Endothelial cell of umbilical vein (primary cell): ENCODE measurements at regions not wholly inside any gene's neighbourhood (a gene's known extent, or its start where the extent isn't known, plus 50 kb on each side); places are given as distances from the start of the nearest gene placed in this dataset.

ENCODE experiments used
- BruUV-seq: library from RNA; stranded (reverse); fragments of 400-500 nt; replicated peaks from 2 replicates; lab custom pipeline; 2021; lab: Mats Ljungman, UMichigan
- CTCF ChIA-PET: fragments of 300-600, 350-600 bp; sonication (Branson Sonifier 250); formaldehyde crosslinking; loops from one replicate; lab custom pipeline; 2021; ENCODE audit warnings: antibody characterized with exemption, inconsistent platforms; lab: Charles Lee
- POLR2A ChIA-PET: fragments of 300-600, 350-600 bp; sonication (Branson Sonifier 250); formaldehyde crosslinking; loops from one replicate; lab custom pipeline; 2021; ENCODE audit warnings: antibody characterized with exemption, inconsistent platforms; lab: Charles Lee
- DNase-seq: peaks from one replicate; pipeline ENCODE4 v3.0.0-alpha.2; 2011; ENCODE audit warnings: low read depth, low spot score
- FAIRE-seq: peaks from 2 replicates; lab custom pipeline; 2011; peaks lifted over from hg19 to GRCh38; lab: Jason Lieb, UNC
- H2AFZ ChIP-seq: 2 replicates; pipeline ENCODE4 v1.6.0; 2012; ENCODE audit warnings: low read depth, low read length, control low read depth, inconsistent platforms
- H3K27ac ChIP-seq: 2 replicates; pipeline ENCODE4 v1.5.1; 2011; ENCODE audit warnings: low read depth, mild to moderate bottlenecking, control low read depth, low read length, moderate library complexity; ENCODE audit not compliant: insufficient read depth
- H3K27me3 ChIP-seq, 2 experiments: 2 replicates each; pipeline versions ENCODE4 v1.6.0 to v1.6.1; 2011; ENCODE audit warnings: low read length in 2 of 2, mixed read lengths in 1 of 2; ENCODE audit not compliant: control insufficient read depth in 2 of 2, insufficient read depth in 2 of 2
- H3K36me3 ChIP-seq, 2 experiments: 2 replicates in 1 of 2; 3 replicates in 1 of 2; pipeline ENCODE4 v1.5.1; 2011; ENCODE audit warnings: low read length in 2 of 2, mild to moderate bottlenecking in 1 of 2, moderate library complexity in 1 of 2; ENCODE audit not compliant: control insufficient read depth in 2 of 2, insufficient read depth in 2 of 2; ENCODE audit errors: extremely low read depth in 1 of 2
- H3K4me1 ChIP-seq: 3 replicates; pipeline ENCODE4 v1.5.1; 2011; ENCODE audit warnings: mild to moderate bottlenecking, low read length; ENCODE audit not compliant: control insufficient read depth, insufficient read depth; ENCODE audit errors: extremely low read depth
- H3K4me2 ChIP-seq: 2 replicates; pipeline ENCODE4 v1.6.1; 2011; ENCODE audit warnings: low read length, control low read depth, mixed read lengths; ENCODE audit not compliant: insufficient read depth
- H3K4me3 ChIP-seq, 3 experiments: fragments of 200-600 bp in 1 of 3; sonication (generic), shearing (Covaris generic) in 1 of 3; replicated peaks in 1 of 3; 2 replicates each; pipeline ENCODE4 v1.5.1; 2011 to 2016; ENCODE audit warnings: control low read depth in 3 of 3, low read length in 3 of 3, mild to moderate bottlenecking in 2 of 3, inconsistent platforms in 1 of 3, low read depth in 1 of 3, moderate library complexity in 1 of 3; ENCODE audit not compliant: insufficient read depth in 1 of 3
- H3K79me2 ChIP-seq: 2 replicates; pipeline ENCODE4 v1.6.0; 2012; ENCODE audit warnings: low read length, inconsistent platforms; ENCODE audit not compliant: control insufficient read depth, insufficient read depth
- H3K9ac ChIP-seq: replicated peaks from 2 replicates; pipeline ENCODE3; 2011; ENCODE audit warnings: low read length, control low read depth; ENCODE audit not compliant: insufficient read depth; ENCODE audit errors: extremely low read depth
- H3K9me1 ChIP-seq: replicated peaks from 3 replicates; pipeline ENCODE4 v1.6.0; 2011; ENCODE audit warnings: mild to moderate bottlenecking, low read length; ENCODE audit not compliant: control insufficient read depth, insufficient read depth; ENCODE audit errors: extremely low read depth
- H3K9me3 ChIP-seq: replicated peaks from 2 replicates; pipeline ENCODE4 v1.5.1; 2012; ENCODE audit warnings: low read length, inconsistent platforms; ENCODE audit not compliant: control insufficient read depth, insufficient read depth
- H4K20me1 ChIP-seq: replicated peaks from 2 replicates; pipeline ENCODE3; 2011; ENCODE audit warnings: mild to moderate bottlenecking, low read length; ENCODE audit not compliant: control insufficient read depth, insufficient read depth; ENCODE audit errors: extremely low read depth
- CTCF ChIP-seq, 2 donors: IDR thresholded peaks; 1 replicate in 1 of 2; 2 replicates in 1 of 2; pipeline ENCODE4 v1.5.1; 2011; ENCODE audit warnings: low read length in 2 of 2, mild to moderate bottlenecking in 2 of 2, moderate library complexity in 2 of 2, control low read depth in 1 of 2, inconsistent platforms in 1 of 2, low read depth in 1 of 2; ENCODE audit not compliant: insufficient read depth in 1 of 2; ENCODE audit errors: extremely low read depth in 1 of 2
- EZH2 ChIP-seq: IDR thresholded peaks from 2 replicates; pipeline ENCODE4 v1.6.1; 2012; ENCODE audit warnings: borderline replicate concordance, low read depth, mild to moderate bottlenecking, moderate library complexity, low read length, inconsistent platforms; ENCODE audit not compliant: severe bottlenecking
- FOS ChIP-seq: IDR thresholded peaks from 2 replicates; pipeline ENCODE4 v1.6.1; 2011; ENCODE audit warnings: mild to moderate bottlenecking, low read length, moderate library complexity, borderline replicate concordance; ENCODE audit not compliant: insufficient read depth
- POLR2A ChIP-seq: IDR thresholded peaks from 2 replicates; pipeline ENCODE4 v1.6.1; 2012; ENCODE audit warnings: low read depth, mild to moderate bottlenecking, control low read depth, low read length
- dilution Hi-C: fragments of 300-500 bp; cut with MboI; formaldehyde crosslinking; loops from one replicate; pipeline ENCODE4 v1.15.0; 2019; ENCODE audit warnings: low sequenced_read_pairs; ENCODE audit not compliant: extremely low pct_ligation_motif_present
- intact Hi-C: fragments of 100-400 bp; cut with micrococcal nuclease; formaldehyde crosslinking; loops from one replicate; pipeline ENCODE4 v1.10.0; 2022

GRCh38 chr2:126518196-126518595, 137.8 kb upstream of the GYPC start:
- intact Hi-C loops (no loop called here), dilution Hi-C loops (no loop called here)
- H3K4me2 ChIP-seq = no peak overlapping the region
- H3K9me1 ChIP-seq = no peaks in the 10 kb centered on the region
- POLR2A ChIA-PET = no interaction called here
- CTCF ChIA-PET = no interaction called here
- BruUV-seq = no TSS peak
- no peak for TF ChIP-seq FOS
- TF ChIP-seq CTCF (IDR thresholded peaks at IDR 0.05; ENCODE audit: extremely low read depth in 1 of 2, insufficient read depth in 1 of 2, low read depth in 1 of 2, low read length in 2 of 2) = no peak
- no peak for TF ChIP-seq EZH2
- FAIRE-seq (no peak), DNase-seq (no peak)
- no peaks in the 10 kb centered on the region for H3K27me3 ChIP-seq
- no peaks in the 10 kb centered on the region for H3K4me1 ChIP-seq
- H3K27ac ChIP-seq = no peak overlapping the region
- no peaks in the 10 kb centered on the region for H3K79me2 ChIP-seq
- H4K20me1 ChIP-seq = no peaks in the 10 kb centered on the region
- no peak overlapping the region for H2AFZ ChIP-seq
- H3K9ac ChIP-seq = no peak overlapping the region
- peaks cover 2% of the 10 kb centered on the region for H3K9me3 ChIP-seq
- no peak overlapping the region for H3K4me3 ChIP-seq
- H3K36me3 ChIP-seq = no peaks in the 10 kb centered on the region

DNA sequence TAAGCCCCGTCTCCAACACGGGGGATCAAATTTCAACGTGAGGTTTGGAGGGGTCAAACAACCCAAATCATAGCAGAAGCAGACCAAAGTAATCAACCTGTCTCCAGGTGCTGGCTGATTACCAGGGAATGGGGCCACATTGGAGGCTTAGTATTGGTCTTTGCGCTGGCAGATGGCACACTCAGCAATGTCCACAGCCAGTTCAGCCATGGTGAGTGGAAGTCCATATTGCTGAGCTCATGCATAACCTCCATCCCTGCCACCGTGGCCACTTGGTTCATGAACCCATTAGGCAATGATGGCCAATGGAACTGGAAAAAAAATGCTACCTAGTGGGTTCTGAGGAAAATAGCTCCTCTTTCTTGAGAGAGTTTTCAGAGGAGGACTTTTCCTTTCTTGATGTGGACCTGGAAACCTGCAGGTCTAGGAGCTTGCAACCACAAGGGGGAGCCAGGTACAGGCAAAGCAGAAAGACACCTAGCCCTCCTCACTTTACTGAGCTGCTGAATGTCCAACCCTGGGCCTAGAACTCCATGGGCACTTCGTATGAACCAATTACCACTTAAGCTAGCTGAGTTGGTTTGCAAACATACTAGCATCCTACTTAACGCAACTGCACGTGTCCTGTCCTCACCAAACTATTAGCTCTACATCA, 128.0 kb upstream of the GYPC start:
- ChIA-PET CTCF (interaction anchor here (1.3 to 1.6 kb wide), 2 partner anchors 247 to 250 kb away, joined by 9 to 27 read pairs; no protein-coding TSS in a partner anchor), POLR2A (no interaction called here)
- Histone ChIP-seq H3K4me2 (no peak overlapping the region), H3K4me3 (no peak overlapping the region), H3K4me1 (no peaks in the 10 kb centered on the region), H2AFZ (no peak overlapping the region), H3K9me1 (no peaks in the 10 kb centered on the region), H4K20me1 (no peaks in the 10 kb centered on the region), H3K79me2 (no peaks in the 10 kb centered on the region), H3K36me3 (no peaks in the 10 kb centered on the region), H3K27ac (no peak overlapping the region), H3K27me3 (no peaks in the 10 kb centered on the region), H3K9ac (no peak overlapping the region), H3K9me3 (peaks cover 2% of the 10 kb centered on the region)
- peak in 1 of 2 donors; percentile 15 for TF ChIP-seq CTCF (IDR thresholded peaks at IDR 0.05; ENCODE audit: extremely low read depth in 1 of 2, insufficient read depth in 1 of 2, low read depth in 1 of 2, low read length in 2 of 2)
- no peak for TF ChIP-seq POLR2A
- BruUV-seq = no TSS peak
- DNase-seq = no peak
- dilution Hi-C loops (no loop called here), intact Hi-C loops (loop anchor here (1.0 kb wide), 1 partner anchor 249 kb away; no protein-coding TSS in a partner anchor)
- FAIRE-seq = no peak
